Upper lobe of right lung (tissue), 1 donor: ENCODE measurements at regions not wholly inside any gene's neighbourhood (a gene's known extent, or its start where the extent isn't known, plus 50 kb on each side); places are given as distances from the start of the nearest gene placed in this dataset.
"Not testable (repeated sequence)": the region's sequence is repeated elsewhere in the genome, so short reads cannot be mapped to it uniquely, and the experiment has no call there.

Experiments
- ATAC-seq: fragments of 200-7000 bp; cut with Tn5 transposase; one replicate; pipeline ENCODE4 v1.9.1; 2020; ENCODE audit warnings: mild to moderate bottlenecking, moderate library complexity
- DNase-seq: peaks from one replicate; pipeline ENCODE4 v3.0.0-alpha.2; 2020
- H3K27ac ChIP-seq: fragments of 200-600 bp; one replicate; pipeline ENCODE4 v1.8.0; 2022
- H3K27me3 ChIP-seq: fragments of 200-600 bp; one replicate; pipeline ENCODE4 v1.8.0; 2022; ENCODE audit warnings: mild to moderate bottlenecking
- H3K36me3 ChIP-seq: fragments of 200-600 bp; one replicate; pipeline ENCODE4 v1.8.0; 2022
- H3K4me1 ChIP-seq: fragments of 200-600 bp; one replicate; pipeline ENCODE4 v1.8.0; 2022
- H3K4me3 ChIP-seq: fragments of 200-600 bp; one replicate; pipeline ENCODE4 v1.8.0; 2022; ENCODE audit warnings: mild to moderate bottlenecking
- H3K9me3 ChIP-seq: fragments of 200-600 bp; one replicate; pipeline ENCODE4 v1.8.0; 2022
- CTCF ChIP-seq: fragments of 200-600 bp; IDR thresholded peaks from one replicate; pipeline ENCODE4 v1.8.0; 2022; ENCODE audit warnings: antibody characterized with exemption
- intact Hi-C: fragments of 100-400 bp; cut with DNase I; formaldehyde crosslinking; loops from one replicate; pipeline ENCODE4 v1.11.0; 2022
- donor health status: DM: no; HTN: yes; CAD: no; lungs with severe emphysema.

GRCh38 chr6:22134308-22134707 lies 162.5 kb downstream of the PRL start:
- no peak for TF ChIP-seq CTCF
- no peak overlapping the region for H3K4me3 ChIP-seq
- DNase-seq (no peak), ATAC-seq (no peak)
- no peaks in the 10 kb centered on the region for H3K9me3 ChIP-seq
- no peaks in the 10 kb centered on the region for H3K4me1 ChIP-seq
- no peaks in the 10 kb centered on the region for H3K36me3 ChIP-seq
- H3K27me3 ChIP-seq = no peaks in the 10 kb centered on the region
- intact Hi-C loops = no loop called here
- no peak overlapping the region for H3K27ac ChIP-seq

GRCh38 chr6:22135395-22135794 lies 161.4 kb downstream of the PRL start:
- Histone ChIP-seq H3K27ac (no peak overlapping the region), H3K36me3 (no peaks in the 10 kb centered on the region), H3K4me3 (no peak overlapping the region), H3K4me1 (no peaks in the 10 kb centered on the region), H3K27me3 (no peaks in the 10 kb centered on the region), H3K9me3 (no peaks in the 10 kb centered on the region)
- intact Hi-C loops = no loop called here
- TF ChIP-seq CTCF = no peak
- ATAC-seq (no peak), DNase-seq (no peak)

DNA sequence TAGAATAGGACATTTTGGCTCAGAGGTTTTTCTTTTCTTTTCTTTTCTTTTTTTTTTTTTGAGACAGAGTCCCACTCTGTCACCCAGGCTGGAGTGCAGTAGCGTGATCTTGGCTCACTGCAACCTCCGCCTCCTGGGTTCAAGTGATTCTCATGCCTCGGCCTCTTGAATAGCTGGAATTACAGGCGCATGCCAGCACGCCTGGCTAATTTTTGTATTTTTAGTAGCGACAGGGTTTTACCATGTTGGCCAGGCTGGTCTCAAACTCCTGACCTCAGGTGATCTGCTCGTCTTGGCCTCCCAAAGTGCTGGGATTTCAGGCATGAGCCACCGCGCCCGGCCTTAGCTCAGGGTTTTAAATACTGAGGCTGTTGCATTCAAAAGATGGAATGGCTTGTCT lies 156.1 kb downstream of the PRL start:
- H3K4me3 ChIP-seq, ATAC-seq, DNase-seq, H3K9me3 ChIP-seq, H3K4me1 ChIP-seq, intact Hi-C loops, H3K27ac ChIP-seq, H3K36me3 ChIP-seq, H3K27me3 ChIP-seq: not testable (repeated sequence)

GRCh38 chr6:22141241-22141745 lies 155.5 kb downstream of the PRL start:
- ATAC-seq = peak; percentile 18
- intact Hi-C loops = no loop called here
- Histone ChIP-seq H3K9me3 (no peaks in the 10 kb centered on the region), H3K27me3 (no peaks in the 10 kb centered on the region), H3K27ac (no peak overlapping the region), H3K4me1 (no peaks in the 10 kb centered on the region), H3K4me3 (no peak overlapping the region), H3K36me3 (no peaks in the 10 kb centered on the region)
- no peak for TF ChIP-seq CTCF
- DNase-seq = no peak

DNA sequence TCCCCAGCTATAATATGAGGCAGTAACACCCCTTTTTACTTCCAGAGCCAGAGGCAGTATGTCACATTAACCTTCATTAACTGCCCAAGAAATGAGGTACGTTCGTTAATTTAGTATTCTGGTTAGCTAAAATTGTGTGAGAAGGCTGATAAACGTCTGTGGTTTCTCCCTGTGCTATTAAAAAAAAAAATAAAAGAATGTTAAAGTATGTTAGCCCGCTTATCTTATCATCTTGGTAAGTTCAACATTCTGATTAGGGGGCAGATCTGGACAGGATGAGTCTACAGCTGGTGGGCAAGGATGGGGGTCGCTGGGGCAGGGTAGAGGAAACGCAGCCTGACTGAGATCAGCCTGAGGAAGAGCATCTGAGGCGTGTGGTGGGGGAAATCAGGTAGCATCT lies 154.0 kb downstream of the PRL start:
- Histone ChIP-seq H3K27ac (no peak overlapping the region), H3K9me3 (no peaks in the 10 kb centered on the region), H3K27me3 (no peaks in the 10 kb centered on the region), H3K36me3 (no peaks in the 10 kb centered on the region), H3K4me3 (no peak overlapping the region), H3K4me1 (peaks cover 7% of the 10 kb centered on the region)
- intact Hi-C loops = no loop called here
- ATAC-seq (no peak), DNase-seq (no peak)
- no peak for TF ChIP-seq CTCF

GRCh38 chr6:22145376-22145775 lies 151.5 kb downstream of the PRL start:
- ATAC-seq (no peak), DNase-seq (no peak)
- Histone ChIP-seq H3K4me1 (peaks cover 8% of the 10 kb centered on the region), H3K27me3 (no peaks in the 10 kb centered on the region), H3K9me3 (no peaks in the 10 kb centered on the region), H3K36me3 (no peaks in the 10 kb centered on the region), H3K4me3 (no peak overlapping the region), H3K27ac (no peak overlapping the region)
- TF ChIP-seq CTCF = no peak
- intact Hi-C loops = no loop called here
